GM21737 (cell line): ENCODE measurements at regions not wholly inside any gene's neighbourhood (a gene's known extent, or its start where the extent isn't known, plus 50 kb on each side); places are given as distances from the start of the nearest gene placed in this dataset.
"Not testable (repeated sequence)": the region's sequence is repeated elsewhere in the genome, so short reads cannot be mapped to it uniquely, and the experiment has no call there.

Source experiments
- ATAC-seq: cut with Tn5 transposase; IDR thresholded peaks from one replicate; pipeline ENCODE4 v1.9.1; 2021; ENCODE audit warnings: mild to moderate bottlenecking, moderate library complexity; ENCODE audit not compliant: unreplicated experiment

- ATAC-seq: no peak
Measured at GRCh38 chr11:128171506-128171905, 415.9 kb downstream of the ETS1 start.

- no peak for ATAC-seq
Measured at GRCh38 chr11:128165572-128165971, 421.8 kb downstream of the ETS1 start.

GRCh38 chr11:128164080-128164741, 423.1 kb downstream of the ETS1 start:
- ATAC-seq: no peak

- ATAC-seq: no peak
Measured at GRCh38 chr11:128161994-128162393, 425.4 kb downstream of the ETS1 start.

- no peak for ATAC-seq
Measured at GRCh38 chr11:128161436-128161835, 425.9 kb downstream of the ETS1 start.

- no peak for ATAC-seq
Measured at GRCh38 chr11:128158860-128159259, 428.5 kb downstream of the ETS1 start.

GRCh38 chr11:128157423-128158298, 429.7 kb downstream of the ETS1 start:
- peak; percentile 79 for ATAC-seq

GRCh38 chr11:128156486-128156885, 430.9 kb downstream of the ETS1 start:
- ATAC-seq: no peak

- ATAC-seq: no peak
Measured at GRCh38 chr11:128155590-128155989, 431.8 kb downstream of the ETS1 start.

- ATAC-seq: no peak
Measured at GRCh38 chr11:128153697-128154048, 433.7 kb downstream of the ETS1 start.

GRCh38 chr11:128152796-128153696, 434.3 kb downstream of the ETS1 start:
- no peak for ATAC-seq

- ATAC-seq: no peak
Measured at GRCh38 chr11:128151780-128152179, 435.6 kb downstream of the ETS1 start.

GRCh38 chr11:128151338-128151737, 436.0 kb downstream of the ETS1 start:
- no peak for ATAC-seq

GRCh38 chr11:128148208-128148607, 439.1 kb downstream of the ETS1 start:
- ATAC-seq: no peak

- ATAC-seq: no peak
Measured at GRCh38 chr11:128146926-128147605, 440.3 kb downstream of the ETS1 start.

- not testable (repeated sequence) for ATAC-seq
Measured at GRCh38 chr11:128140293-128140692, 447.1 kb downstream of the ETS1 start.

GRCh38 chr11:128135451-128135850, 451.9 kb downstream of the ETS1 start:
- ATAC-seq: no peak

GRCh38 chr11:128133501-128133900, 453.9 kb downstream of the ETS1 start:
- no peak for ATAC-seq

GRCh38 chr11:128130052-128130451, 457.3 kb downstream of the ETS1 start:
- ATAC-seq: no peak

GRCh38 chr11:128125723-128126122, 461.6 kb downstream of the ETS1 start:
- ATAC-seq: no peak

- no peak for ATAC-seq
Measured at GRCh38 chr11:128116885-128117284, 470.5 kb downstream of the ETS1 start.
